HCT116 (cell line): ENCODE measurements at regions not wholly inside any gene's neighbourhood (a gene's known extent, or its start where the extent isn't known, plus 50 kb on each side); places are given as distances from the start of the nearest gene placed in this dataset.

Experiments used
- ATAC-seq: fragments of 200-7000 bp; cut with Tn5 transposase; 2 replicates; pipeline ENCODE4 v1.9.1; 2020; ENCODE audit warnings: mild to moderate bottlenecking, moderate library complexity
- BruUV-seq: library from RNA; stranded (reverse); fragments of 400-500 nt; replicated peaks from 2 replicates; lab custom pipeline; 2021; lab: Mats Ljungman, UMichigan
- CTCF ChIA-PET: fragments of 300-600 bp; sonication (Branson Sonifier 250); formaldehyde crosslinking; loops from one replicate; lab custom pipeline; 2021; ENCODE audit warnings: antibody characterized with exemption; lab: Charles Lee
- POLR2A ChIA-PET: fragments of 300-600, 350-600 bp; sonication (Branson Sonifier 250); formaldehyde crosslinking; loops from one replicate; lab custom pipeline; 2021; ENCODE audit warnings: antibody characterized with exemption; lab: Charles Lee
- RAD21 ChIA-PET, 2 experiments: fragments of 300-600 bp; sonication (Branson Sonifier 250); formaldehyde crosslinking; loops; one replicate each; lab custom pipeline; 2023; ENCODE audit warnings: low total read pairs in 2 of 2; ENCODE audit not compliant: uncharacterized antibody in 2 of 2, unreplicated experiment in 2 of 2, low non-redundant PET in 1 of 2; lab: Charles Lee
- DNase-seq: peaks from one replicate; pipeline ENCODE4 v3.0.0-alpha.2; 2010; ENCODE audit warnings: low read depth, low spot score
- H2AFZ ChIP-seq: fragments of 200-600 bp; shearing (Covaris generic), sonication (generic); 2 replicates; pipeline ENCODE4 v1.6.1; 2017; ENCODE audit warnings: low read depth, mixed run types, mixed read lengths, antibody characterized with exemption, low read length; ENCODE audit not compliant: poor library complexity, severe bottlenecking
- H3K27ac ChIP-seq: 2 replicates; pipeline ENCODE4 v1.5.1; 2012; ENCODE audit warnings: low read depth, low read length
- H3K27me3 ChIP-seq: fragments of 200-600 bp; sonication (generic); 2 replicates; pipeline ENCODE4 v1.6.1; 2016; ENCODE audit warnings: mixed run types, low read length, mixed read lengths; ENCODE audit not compliant: insufficient read depth
- H3K36me3 ChIP-seq, 2 experiments: fragments of 200-500 bp in 1 of 2; fragments of 200-600 bp in 1 of 2; sonication (Bioruptor generic) in 1 of 2; sonication (generic) in 1 of 2; 2 replicates each; pipeline versions ENCODE4 v1.5.1 to v1.6.1; 2014 to 2016; ENCODE audit warnings: low read length in 2 of 2, inconsistent platforms in 1 of 2, mixed read lengths in 1 of 2, mixed run types in 1 of 2; ENCODE audit not compliant: insufficient read depth in 2 of 2, control insufficient read depth in 1 of 2
- H3K4me1 ChIP-seq, 2 experiments: fragments of 200-600 bp in 1 of 2; sonication (generic) in 1 of 2; 2 replicates each; pipeline versions ENCODE4 v1.5.1 to v1.6.1; 2012 to 2017; ENCODE audit warnings: low read length in 2 of 2, inconsistent platforms in 1 of 2, mild to moderate bottlenecking in 1 of 2, mixed read lengths in 1 of 2, mixed run types in 1 of 2, moderate library complexity in 1 of 2; ENCODE audit not compliant: insufficient read depth in 2 of 2, control insufficient read depth in 1 of 2
- H3K4me2 ChIP-seq: fragments of 200-600 bp; sonication (generic); 2 replicates; pipeline ENCODE4 v1.6.1; 2017; ENCODE audit warnings: mixed run types, low read length, mixed read lengths
- H3K4me3 ChIP-seq, 2 experiments: fragments of 200-600 bp in 1 of 2; sonication (generic) in 1 of 2; replicated peaks in 1 of 2; 2 replicates each; pipeline ENCODE4 v1.5.1; 2011 to 2016; ENCODE audit warnings: low read length in 2 of 2, control low read depth in 1 of 2, low read depth in 1 of 2, mild to moderate bottlenecking in 1 of 2, mixed read lengths in 1 of 2, mixed run types in 1 of 2
- H3K79me2 ChIP-seq: fragments of 200-600 bp; sonication (generic); 2 replicates; pipeline ENCODE4 v1.6.1; 2017; ENCODE audit warnings: mild to moderate bottlenecking, mixed run types, low read length, moderate library complexity, mixed read lengths; ENCODE audit not compliant: insufficient read depth
- H3K9ac ChIP-seq: fragments of 200-600 bp; sonication (generic); 2 replicates; pipeline ENCODE4 v1.6.1; 2016; ENCODE audit warnings: low read length, mixed read lengths
- H3K9me2 ChIP-seq: fragments of 200-600 bp; sonication (generic), shearing (Covaris generic); 2 replicates; pipeline ENCODE4 v1.6.1; 2017; ENCODE audit warnings: mixed run types, mild to moderate bottlenecking, moderate library complexity; ENCODE audit not compliant: insufficient read depth
- H3K9me3 ChIP-seq, 2 experiments: fragments of 200-500 bp in 1 of 2; fragments of 200-600 bp in 1 of 2; sonication (Bioruptor generic) in 1 of 2; sonication (generic) in 1 of 2; 2 replicates each; pipeline ENCODE4 v1.6.1; 2014 to 2017; ENCODE audit warnings: low read length in 2 of 2, mixed read lengths in 2 of 2, inconsistent platforms in 1 of 2, low read depth in 1 of 2, mild to moderate bottlenecking in 1 of 2, mixed run types in 1 of 2, moderate library complexity in 1 of 2; ENCODE audit not compliant: control insufficient read depth in 1 of 2, insufficient read depth in 1 of 2
- H4K20me1 ChIP-seq: fragments of 200-600 bp; sonication (generic), shearing (Covaris generic); 2 replicates; pipeline ENCODE4 v1.6.1; 2017; ENCODE audit warnings: mixed run types, mild to moderate bottlenecking, moderate library complexity; ENCODE audit not compliant: insufficient read depth
- CBX3 ChIP-seq: IDR thresholded peaks from 2 replicates; pipeline ENCODE4 v1.6.1; 2012; ENCODE audit warnings: low read depth
- CEBPB ChIP-seq: IDR thresholded peaks from 2 replicates; pipeline ENCODE4 v1.6.1; 2012; ENCODE audit warnings: low read depth
- CTCF ChIP-seq, 3 experiments: fragments of 200-600 bp in 1 of 3; sonication (generic) in 1 of 3; IDR thresholded peaks in 2 of 3; conservative IDR thresholded peaks in 1 of 3; 2 replicates each; pipeline ENCODE4 v1.5.1; 2012 to 2017; ENCODE audit warnings: low read depth in 2 of 3, low read length in 2 of 3, antibody characterized with exemption in 1 of 3, borderline replicate concordance in 1 of 3, control low read depth in 1 of 3, mild to moderate bottlenecking in 1 of 3, mixed read lengths in 1 of 3, mixed run types in 1 of 3, moderate library complexity in 1 of 3; ENCODE audit not compliant: insufficient read depth in 1 of 3
- EGR1 ChIP-seq: IDR thresholded peaks from 2 replicates; pipeline ENCODE4 v1.6.1; 2012; ENCODE audit warnings: low read depth
- ELF1 ChIP-seq: IDR thresholded peaks from 2 replicates; pipeline ENCODE4 v1.6.1; 2012; ENCODE audit warnings: low read depth, borderline replicate concordance
- EZH2phosphoT487 ChIP-seq: fragments of 200-600 bp; IDR thresholded peaks from 2 replicates; pipeline ENCODE4 v1.6.1; 2018; ENCODE audit warnings: antibody characterized with exemption, borderline replicate concordance
- FOSL1 ChIP-seq: IDR thresholded peaks from 2 replicates; pipeline ENCODE4 v1.6.1; 2012; ENCODE audit warnings: low read depth
- JUND ChIP-seq: IDR thresholded peaks from 2 replicates; pipeline ENCODE4 v1.6.1; 2012
- POLR2A ChIP-seq: IDR thresholded peaks from 2 replicates; pipeline ENCODE4 v1.7.0; 2011; ENCODE audit warnings: borderline replicate concordance; ENCODE audit not compliant: insufficient read depth, insufficient read length; ENCODE audit errors: extremely low read depth
- POLR2AphosphoS5 ChIP-seq: IDR thresholded peaks from 2 replicates; pipeline ENCODE4 v1.6.1; 2011; ENCODE audit warnings: mild to moderate bottlenecking, low read depth, low read length, moderate library complexity
- RAD21 ChIP-seq: IDR thresholded peaks from 2 replicates; pipeline ENCODE4 v1.6.1; 2012; ENCODE audit warnings: low read depth, mild to moderate bottlenecking
- REST ChIP-seq: IDR thresholded peaks from 2 replicates; pipeline ENCODE4 v1.6.1; 2012; ENCODE audit warnings: low read depth
- SIN3A ChIP-seq: IDR thresholded peaks from 2 replicates; pipeline ENCODE4 v1.6.1; 2012; ENCODE audit warnings: low read depth
- SP1 ChIP-seq: IDR thresholded peaks from 2 replicates; pipeline ENCODE4 v1.6.1; 2012; ENCODE audit warnings: low read depth
- SRF ChIP-seq: IDR thresholded peaks from 2 replicates; pipeline ENCODE4 v1.6.1; 2012; ENCODE audit warnings: low read depth
- YY1 ChIP-seq: IDR thresholded peaks from 2 replicates; pipeline ENCODE4 v1.6.1; 2011; ENCODE audit warnings: low read length, low read depth, moderate library complexity, mild to moderate bottlenecking; ENCODE audit not compliant: insufficient replicate concordance; ENCODE audit errors: extremely low read depth
- ZFX ChIP-seq: fragments of 450-650 bp; IDR thresholded peaks from 2 replicates; pipeline ENCODE4 v1.6.1; 2017
- ZNF274 ChIP-seq: fragments of 200-500 bp; sonication (Bioruptor generic); IDR thresholded peaks from 2 replicates; pipeline ENCODE4 v1.6.1; 2014; ENCODE audit warnings: mild to moderate bottlenecking, low read depth, low read length, inconsistent platforms
- intact Hi-C: fragments of 100-400 bp; cut with micrococcal nuclease; formaldehyde crosslinking; loops from 2 replicates; pipeline ENCODE4 v1.10.0; 2022
- TF ChIP-seq, protein P1 (sequence below): IDR thresholded peaks from 2 replicates; pipeline ENCODE4 v1.6.1; 2012
- TF ChIP-seq, protein P2 (sequence below): IDR thresholded peaks from 2 replicates; pipeline ENCODE4 v1.6.1; 2011; ENCODE audit warnings: mild to moderate bottlenecking, low read length, moderate library complexity; ENCODE audit not compliant: insufficient replicate concordance; ENCODE audit errors: extremely low read depth

GRCh38 chr2:82748653-82749052, 1710.4 kb downstream of the SUCLG1 start:
- Histone ChIP-seq H2AFZ (no peak overlapping the region), H3K9me2 (0 out of 2 replicates have a peak, but pooled peaks cover 2% of the 10 kb centered on the region), H4K20me1 (no peaks in the 10 kb centered on the region), H3K4me3 (no peak overlapping the region)
- POLR2A ChIA-PET: no interaction called here
- DNase-seq (no peak), ATAC-seq (no peak)
- BruUV-seq: no TSS peak
- intact Hi-C loops: no loop called here
- TF ChIP-seq CTCF (IDR thresholded peaks at IDR 0.05 in 2 of 3, conservative IDR thresholded peaks at IDR 0.05 in 1 of 3; ENCODE audit: borderline replicate concordance in 1 of 3, insufficient read depth in 1 of 3, low read depth in 2 of 3, low read length in 2 of 3) (no peak), FOSL1 (no peak), ZNF274 (no peak), RAD21 (no peak), SP1 (no peak), EGR1 (no peak), ZFX (no peak), EZH2phosphoT487 (no peak), SRF (no peak), CBX3 (no peak), CEBPB (no peak), SIN3A (no peak), JUND (no peak), ELF1 (no peak), REST (no peak), YY1 (no peak), POLR2A (no peak), POLR2AphosphoS5 (no peak)
- TF ChIP-seq, protein P1, sequence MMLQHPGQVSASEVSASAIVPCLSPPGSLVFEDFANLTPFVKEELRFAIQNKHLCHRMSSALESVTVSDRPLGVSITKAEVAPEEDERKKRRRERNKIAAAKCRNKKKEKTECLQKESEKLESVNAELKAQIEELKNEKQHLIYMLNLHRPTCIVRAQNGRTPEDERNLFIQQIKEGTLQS: no peak
- TF ChIP-seq, protein P2, sequence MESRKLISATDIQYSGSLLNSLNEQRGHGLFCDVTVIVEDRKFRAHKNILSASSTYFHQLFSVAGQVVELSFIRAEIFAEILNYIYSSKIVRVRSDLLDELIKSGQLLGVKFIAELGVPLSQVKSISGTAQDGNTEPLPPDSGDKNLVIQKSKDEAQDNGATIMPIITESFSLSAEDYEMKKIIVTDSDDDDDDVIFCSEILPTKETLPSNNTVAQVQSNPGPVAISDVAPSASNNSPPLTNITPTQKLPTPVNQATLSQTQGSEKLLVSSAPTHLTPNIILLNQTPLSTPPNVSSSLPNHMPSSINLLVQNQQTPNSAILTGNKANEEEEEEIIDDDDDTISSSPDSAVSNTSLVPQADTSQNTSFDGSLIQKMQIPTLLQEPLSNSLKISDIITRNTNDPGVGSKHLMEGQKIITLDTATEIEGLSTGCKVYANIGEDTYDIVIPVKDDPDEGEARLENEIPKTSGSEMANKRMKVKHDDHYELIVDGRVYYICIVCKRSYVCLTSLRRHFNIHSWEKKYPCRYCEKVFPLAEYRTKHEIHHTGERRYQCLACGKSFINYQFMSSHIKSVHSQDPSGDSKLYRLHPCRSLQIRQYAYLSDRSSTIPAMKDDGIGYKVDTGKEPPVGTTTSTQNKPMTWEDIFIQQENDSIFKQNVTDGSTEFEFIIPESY: no peak
- TF ChIP-seq, all 23 proteins: peak for 0
- ChIA-PET CTCF (no interaction called here), RAD21 (no interaction called here)
- Histone ChIP-seq H3K27ac (no peak overlapping the region), H3K4me2 (no peak overlapping the region), H3K36me3 (no peaks in the 10 kb centered on the region), H3K79me2 (no peaks in the 10 kb centered on the region), H3K4me1 (no peaks in the 10 kb centered on the region), H3K9ac (no peak overlapping the region), H3K27me3 (no peaks in the 10 kb centered on the region), H3K9me3 (peaks cover 0 to 13% of the 10 kb centered on the region in 2 experiments; a peak in 2 of 4 replicates)
